ENCODE measurements at regions not wholly inside any gene's neighbourhood (a gene's known extent, or its start where the extent isn't known, plus 50 kb on each side); places are given as distances from the start of the nearest gene placed in this dataset.

GRCh38 chr14:46008348-46008747 lies 643.2 kb downstream of the RPL10L start:
- no peak for TF ChIP-seq CTCF (IDR thresholded peaks at IDR 0.05; ENCODE audit: control extremely low read depth in 1 of 3, insufficient read depth in 1 of 3, low read depth in 1 of 3, low read length in 3 of 3)
- no peak for TF ChIP-seq TEAD4 (IDR thresholded peaks at IDR 0.05; ENCODE audit: low read depth, low read length)
- TF ChIP-seq HDAC2 (IDR thresholded peaks at IDR 0.05; ENCODE audit: borderline replicate concordance in 1 of 2, low read depth in 2 of 2, low read length in 2 of 2), result no peak
- no peak for TF ChIP-seq EP300 (IDR thresholded peaks at IDR 0.05; ENCODE audit: borderline replicate concordance in 1 of 2, low read depth in 2 of 2, low read length in 2 of 2)
- no peak for TF ChIP-seq POLR2A (IDR thresholded peaks at IDR 0.05; ENCODE audit: control extremely low read depth in 1 of 2, low read depth in 2 of 2, low read length in 2 of 2)
- TF ChIP-seq PHF8 (conservative IDR thresholded peaks at IDR 0.05; ENCODE audit: low read depth, low read length), result no peak
- TF ChIP-seq RFX5 (IDR thresholded peaks at IDR 0.05; ENCODE audit: borderline replicate concordance, low read depth, low read length), result no peak
- no peak for TF ChIP-seq RAD21 (IDR thresholded peaks at IDR 0.05 in 1 of 2, conservative IDR thresholded peaks at IDR 0.05 in 1 of 2; ENCODE audit: low read depth in 2 of 2, low read length in 2 of 2)
- no peak for TF ChIP-seq EZH2 (IDR thresholded peaks at IDR 0.05; ENCODE audit: low read depth, low read length, severe bottlenecking)
- no peak for TF ChIP-seq GTF2F1 (IDR thresholded peaks at IDR 0.05; ENCODE audit: borderline replicate concordance, low read depth, low read length)
- TF ChIP-seq SIN3A (conservative IDR thresholded peaks at IDR 0.05 in 1 of 2, IDR thresholded peaks at IDR 0.05 in 1 of 2; ENCODE audit: low read depth in 1 of 2, low read length in 2 of 2), result no peak
- no peak for TF ChIP-seq USF2 (IDR thresholded peaks at IDR 0.05; ENCODE audit: low read length)

Measured in H1 (cell line).